ENCODE measurements at regions not wholly inside any gene's neighbourhood (a gene's known extent, or its start where the extent isn't known, plus 50 kb on each side); places are given as distances from the start of the nearest gene placed in this dataset.

DNA sequence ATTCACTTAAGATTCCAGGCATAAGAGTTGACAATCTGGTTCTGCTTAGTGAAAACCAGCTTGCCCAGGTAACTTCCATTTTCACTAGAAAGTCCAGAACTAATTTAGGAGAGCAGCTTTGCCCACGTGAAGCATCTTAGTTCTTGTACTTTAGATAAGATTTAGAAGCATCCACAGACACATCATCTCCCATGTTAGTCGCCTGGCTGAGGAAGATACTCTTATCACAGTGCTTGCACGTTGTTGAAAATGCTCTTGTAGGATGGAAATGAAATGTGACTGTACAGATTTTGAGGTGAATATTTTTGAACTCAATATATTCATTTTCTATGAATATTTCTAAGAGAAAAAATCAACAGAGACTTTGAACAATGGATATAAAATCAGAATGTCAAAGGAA is 159.7 kb downstream of the SOCS6 start:
- TF ChIP-seq, protein P1, sequence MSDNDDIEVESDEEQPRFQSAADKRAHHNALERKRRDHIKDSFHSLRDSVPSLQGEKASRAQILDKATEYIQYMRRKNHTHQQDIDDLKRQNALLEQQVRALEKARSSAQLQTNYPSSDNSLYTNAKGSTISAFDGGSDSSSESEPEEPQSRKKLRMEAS (IDR thresholded peaks at IDR 0.05; ENCODE audit: low read depth, low read length) = no peak
- TF ChIP-seq MYC (IDR thresholded peaks at IDR 0.05; ENCODE audit: low read depth, low read length) (no peak), POLR2A (IDR thresholded peaks at IDR 0.05; ENCODE audit: extremely low read depth, insufficient read length) (no peak)
- TF ChIP-seq, protein P2, sequence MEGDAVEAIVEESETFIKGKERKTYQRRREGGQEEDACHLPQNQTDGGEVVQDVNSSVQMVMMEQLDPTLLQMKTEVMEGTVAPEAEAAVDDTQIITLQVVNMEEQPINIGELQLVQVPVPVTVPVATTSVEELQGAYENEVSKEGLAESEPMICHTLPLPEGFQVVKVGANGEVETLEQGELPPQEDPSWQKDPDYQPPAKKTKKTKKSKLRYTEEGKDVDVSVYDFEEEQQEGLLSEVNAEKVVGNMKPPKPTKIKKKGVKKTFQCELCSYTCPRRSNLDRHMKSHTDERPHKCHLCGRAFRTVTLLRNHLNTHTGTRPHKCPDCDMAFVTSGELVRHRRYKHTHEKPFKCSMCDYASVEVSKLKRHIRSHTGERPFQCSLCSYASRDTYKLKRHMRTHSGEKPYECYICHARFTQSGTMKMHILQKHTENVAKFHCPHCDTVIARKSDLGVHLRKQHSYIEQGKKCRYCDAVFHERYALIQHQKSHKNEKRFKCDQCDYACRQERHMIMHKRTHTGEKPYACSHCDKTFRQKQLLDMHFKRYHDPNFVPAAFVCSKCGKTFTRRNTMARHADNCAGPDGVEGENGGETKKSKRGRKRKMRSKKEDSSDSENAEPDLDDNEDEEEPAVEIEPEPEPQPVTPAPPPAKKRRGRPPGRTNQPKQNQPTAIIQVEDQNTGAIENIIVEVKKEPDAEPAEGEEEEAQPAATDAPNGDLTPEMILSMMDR (IDR thresholded peaks at IDR 0.05; ENCODE audit: low read depth, low read length) = no peak
- no peak for DNase-seq (ENCODE audit: low read depth)
- no peak overlapping the region for H3K4me3 ChIP-seq (ENCODE audit: low read depth, low read length)

DNA sequence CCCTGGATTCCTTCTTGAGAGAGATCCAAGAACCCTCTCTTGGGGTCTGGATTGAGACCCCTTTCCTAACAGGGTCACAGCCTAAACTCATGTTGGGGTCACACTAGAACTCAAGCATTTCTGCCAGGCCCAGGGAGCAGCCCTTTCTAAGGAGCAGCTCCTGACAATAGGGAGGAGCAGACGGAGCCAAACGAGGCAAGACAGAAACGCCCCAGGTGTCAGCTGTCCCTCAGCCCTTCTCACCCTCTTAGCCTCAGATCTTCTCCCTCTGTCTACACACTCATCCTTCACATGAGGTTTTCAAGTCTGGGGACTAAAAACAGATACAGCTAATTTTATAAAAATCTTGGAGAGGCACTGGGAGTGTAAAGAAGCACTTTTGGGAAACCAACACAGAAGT is 157.2 kb downstream of the SOCS6 start:
- no peak overlapping the region for H3K4me3 ChIP-seq (ENCODE audit: low read depth, low read length)
- no peak for DNase-seq (ENCODE audit: low read depth)
- TF ChIP-seq, protein P1 (IDR thresholded peaks at IDR 0.05; ENCODE audit: low read depth, low read length) = no peak
- TF ChIP-seq, protein P2 (IDR thresholded peaks at IDR 0.05; ENCODE audit: low read depth, low read length) = no peak
- TF ChIP-seq POLR2A (IDR thresholded peaks at IDR 0.05; ENCODE audit: extremely low read depth, insufficient read length) (no peak), MYC (IDR thresholded peaks at IDR 0.05; ENCODE audit: low read depth, low read length) (no peak)

DNA sequence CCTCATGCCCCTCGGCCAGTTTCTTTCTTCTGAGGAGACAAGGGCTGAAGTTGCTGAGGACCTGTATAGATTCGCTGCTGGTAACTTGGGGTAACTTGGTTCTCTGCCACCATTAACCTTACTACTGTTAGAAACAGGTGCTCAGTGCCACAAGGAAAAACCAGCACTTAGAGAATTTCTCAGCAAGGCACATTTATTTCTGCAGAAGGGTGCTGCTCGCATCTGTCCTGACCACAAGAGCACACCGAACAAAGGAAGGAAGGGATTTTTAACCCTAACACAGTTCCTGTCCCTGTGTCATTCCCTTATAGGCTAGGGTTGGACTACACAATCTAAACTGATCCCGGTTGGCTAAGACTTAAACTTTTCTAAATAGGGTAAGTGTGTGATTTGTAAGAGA is 154.1 kb downstream of the SOCS6 start:
- DNase-seq (ENCODE audit: low read depth) = no peak
- H3K4me3 ChIP-seq (ENCODE audit: low read depth, low read length) = no peak overlapping the region
- no peak for TF ChIP-seq MYC (IDR thresholded peaks at IDR 0.05; ENCODE audit: low read depth, low read length)
- TF ChIP-seq, protein P2 (IDR thresholded peaks at IDR 0.05; ENCODE audit: low read depth, low read length) = no peak
- TF ChIP-seq, protein P1 (IDR thresholded peaks at IDR 0.05; ENCODE audit: low read depth, low read length) = no peak
- TF ChIP-seq POLR2A (IDR thresholded peaks at IDR 0.05; ENCODE audit: extremely low read depth, insufficient read length) = no peak

DNA sequence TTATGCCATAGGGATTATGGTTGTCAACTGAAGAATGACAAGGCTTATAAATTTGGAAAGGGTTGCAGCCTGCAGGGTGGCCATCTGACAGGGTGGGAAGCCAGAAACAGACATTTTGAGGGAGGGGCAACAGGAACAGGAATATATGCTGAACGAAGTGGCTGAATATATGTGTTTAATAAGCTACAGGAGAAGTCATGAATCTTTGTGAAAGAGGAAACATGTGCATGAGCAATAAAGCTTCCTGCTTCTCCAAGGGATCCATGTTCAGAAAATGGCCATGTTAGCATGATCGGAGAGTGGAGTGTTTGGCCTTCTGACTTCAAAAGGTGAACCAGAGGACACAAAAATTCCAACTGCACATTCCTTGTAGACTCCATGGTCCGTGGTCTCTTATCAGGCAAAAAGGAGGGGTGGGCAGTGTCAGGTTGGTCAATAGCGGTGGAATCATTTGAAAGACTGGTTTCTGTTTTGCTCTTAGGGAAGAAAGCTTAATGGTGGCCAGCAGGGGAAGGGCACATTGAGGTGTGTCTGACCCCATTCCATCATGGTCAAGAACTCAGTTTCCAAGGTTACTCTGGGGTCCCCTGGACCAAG is 144.1 kb downstream of the SOCS6 start:
- H3K4me3 ChIP-seq (ENCODE audit: low read depth, low read length) = no peak overlapping the region
- TF ChIP-seq, protein P2 (IDR thresholded peaks at IDR 0.05; ENCODE audit: low read depth, low read length) = no peak
- no peak for TF ChIP-seq POLR2A (IDR thresholded peaks at IDR 0.05; ENCODE audit: extremely low read depth, insufficient read length)
- TF ChIP-seq MYC (IDR thresholded peaks at IDR 0.05; ENCODE audit: low read depth, low read length) = no peak
- TF ChIP-seq, protein P1 (IDR thresholded peaks at IDR 0.05; ENCODE audit: low read depth, low read length) = no peak
- DNase-seq (ENCODE audit: low read depth) = no peak

DNA sequence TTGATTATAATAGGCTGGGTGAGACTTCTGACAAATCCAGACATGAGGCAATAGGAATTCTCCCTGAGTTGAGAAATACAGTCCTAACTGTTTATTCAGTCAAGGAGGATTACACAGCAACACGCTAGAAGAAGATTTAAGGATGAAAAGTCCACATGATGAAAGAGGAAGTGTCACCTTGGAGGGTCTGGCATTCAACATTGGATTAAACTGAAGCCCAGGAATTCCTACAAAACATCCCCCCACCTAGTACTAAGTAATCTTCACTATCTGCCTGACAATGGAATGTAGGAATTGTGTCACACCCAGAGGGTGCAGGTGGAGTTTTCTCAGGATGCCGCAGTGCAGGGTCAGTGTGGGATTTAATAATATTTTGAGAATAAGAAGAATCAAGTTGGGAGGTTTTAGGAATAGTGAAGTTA is 142.4 kb downstream of the SOCS6 start:
- TF ChIP-seq POLR2A (IDR thresholded peaks at IDR 0.05; ENCODE audit: extremely low read depth, insufficient read length) (no peak), MYC (IDR thresholded peaks at IDR 0.05; ENCODE audit: low read depth, low read length) (no peak)
- TF ChIP-seq, protein P1 (IDR thresholded peaks at IDR 0.05; ENCODE audit: low read depth, low read length) = no peak
- TF ChIP-seq, protein P2 (IDR thresholded peaks at IDR 0.05; ENCODE audit: low read depth, low read length) = no peak
- no peak for DNase-seq (ENCODE audit: low read depth)
- H3K4me3 ChIP-seq (ENCODE audit: low read depth, low read length) = no peak overlapping the region

Measured in NB4 (cell line).